ENCODE measurements at regions not wholly inside any gene's neighbourhood (a gene's known extent, or its start where the extent isn't known, plus 50 kb on each side); places are given as distances from the start of the nearest gene placed in this dataset.

DNA sequence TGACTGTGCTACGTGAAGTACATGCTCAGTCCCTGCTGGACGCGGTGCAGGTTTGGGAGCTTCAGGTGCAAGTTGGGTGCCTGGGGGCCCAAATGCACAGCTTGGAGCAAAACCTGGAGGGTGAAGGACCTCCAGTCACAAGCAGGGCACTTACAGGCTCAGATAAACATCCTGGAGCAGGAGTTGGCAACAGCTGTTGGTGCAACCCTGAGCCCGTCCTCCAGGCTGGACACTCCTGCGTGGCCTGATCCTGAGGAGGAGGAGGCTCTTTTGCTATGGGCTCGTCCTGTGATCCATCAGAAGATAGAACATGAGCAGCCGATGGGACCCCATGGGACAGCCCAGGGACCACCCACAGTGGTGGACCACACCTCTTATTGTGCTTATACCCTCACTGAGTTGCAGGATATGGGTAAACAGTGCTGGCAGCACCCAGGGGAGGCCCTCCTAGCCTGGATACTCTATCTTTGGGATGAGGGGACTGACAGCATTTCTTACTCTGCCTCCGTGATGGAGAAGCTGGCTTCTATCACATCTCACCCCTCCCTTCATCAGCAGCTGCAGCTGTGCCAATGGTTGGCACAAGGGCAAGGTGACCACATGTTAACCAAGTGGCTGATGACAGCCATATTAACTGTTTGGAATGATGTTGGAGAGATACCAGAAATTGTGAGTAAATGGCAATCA, 301.6 kb downstream of the ZPLD1 start:
- no peaks in the 10 kb centered on the region for H3K4me1 Mint-ChIP-seq (ENCODE audit: low read depth)
- H3K9me3 Mint-ChIP-seq: no peaks in the 10 kb centered on the region
- H3K27me3 Mint-ChIP-seq: no peaks in the 10 kb centered on the region
- no peak overlapping the region for H3K4me3 Mint-ChIP-seq
- no peak for DNase-seq
- no peak overlapping the region for H3K27ac Mint-ChIP-seq
- no peaks in the 10 kb centered on the region for H3K36me3 Mint-ChIP-seq (ENCODE audit: low read depth)

GRCh38 chr3:102736975-102737304, 302.1 kb downstream of the ZPLD1 start:
- Mint-ChIP-seq H3K27me3 (no peaks in the 10 kb centered on the region), H3K4me1 (ENCODE audit: low read depth) (no peaks in the 10 kb centered on the region), H3K9me3 (no peaks in the 10 kb centered on the region), H3K4me3 (no peak overlapping the region), H3K36me3 (ENCODE audit: low read depth) (no peaks in the 10 kb centered on the region), H3K27ac (no peak overlapping the region)
- no peak for DNase-seq

- Mint-ChIP-seq H3K9me3 (no peaks in the 10 kb centered on the region), H3K4me1 (ENCODE audit: low read depth) (no peaks in the 10 kb centered on the region), H3K36me3 (ENCODE audit: low read depth) (no peaks in the 10 kb centered on the region), H3K4me3 (no peak overlapping the region), H3K27ac (no peak overlapping the region), H3K27me3 (no peaks in the 10 kb centered on the region)
- no peak for DNase-seq
These were observed 302.5 kb downstream of the ZPLD1 start for GRCh38 chr3:102737353-102737752.

DNA sequence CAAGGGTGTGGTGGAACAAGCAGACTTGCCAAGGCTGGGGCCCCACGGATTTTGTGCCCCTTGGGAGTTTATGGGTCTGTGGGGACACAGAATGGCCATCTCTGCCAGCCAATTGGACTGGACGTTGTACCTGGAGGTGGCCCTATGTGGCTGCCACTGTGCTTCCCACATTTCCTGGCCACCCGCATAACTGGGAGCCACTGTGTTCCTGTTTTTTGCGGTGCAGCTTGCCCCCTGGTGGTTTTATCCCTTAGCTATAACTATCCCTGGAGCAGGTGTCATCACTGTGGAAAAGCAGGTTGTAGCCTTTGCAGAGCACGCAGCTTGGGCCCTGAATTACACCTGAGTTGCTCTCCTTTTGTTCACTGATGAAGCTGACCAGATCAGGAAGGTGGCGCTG, 306.3 kb downstream of the ZPLD1 start:
- no peak overlapping the region for H3K4me3 Mint-ChIP-seq
- no peaks in the 10 kb centered on the region for H3K4me1 Mint-ChIP-seq (ENCODE audit: low read depth)
- no peak overlapping the region for H3K27ac Mint-ChIP-seq
- no peaks in the 10 kb centered on the region for H3K9me3 Mint-ChIP-seq
- peaks cover 3% of the 10 kb centered on the region for H3K27me3 Mint-ChIP-seq
- no peak for DNase-seq
- H3K36me3 Mint-ChIP-seq (ENCODE audit: low read depth): no peaks in the 10 kb centered on the region

- no peaks in the 10 kb centered on the region for H3K36me3 Mint-ChIP-seq (ENCODE audit: low read depth)
- no peaks in the 10 kb centered on the region for H3K9me3 Mint-ChIP-seq
These were observed 306.9 kb downstream of the ZPLD1 start for GRCh38 chr3:102741694-102742093.

DNA sequence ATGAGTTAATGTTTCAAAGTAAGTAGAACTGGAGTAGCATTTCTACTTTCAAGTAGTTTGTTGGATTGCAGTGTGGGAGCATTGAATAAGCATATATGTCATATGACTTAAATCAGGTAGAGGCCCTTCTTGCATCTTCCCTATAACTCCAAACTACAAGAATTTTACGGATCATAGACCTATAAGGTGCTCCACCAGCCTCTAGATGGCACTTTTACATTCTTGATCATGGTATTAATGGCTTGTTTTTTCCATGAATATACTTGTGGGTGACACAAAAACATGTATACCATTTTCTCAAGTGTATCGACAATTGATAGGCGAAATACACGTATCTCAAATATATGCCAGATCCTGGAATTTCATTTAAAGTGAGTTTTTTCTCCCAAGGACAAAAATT, 311.1 kb downstream of the ZPLD1 start:
- DNase-seq: no peak
- Mint-ChIP-seq H3K27me3 (peaks cover 3% of the 10 kb centered on the region), H3K27ac (no peak overlapping the region), H3K4me3 (no peak overlapping the region), H3K9me3 (no peaks in the 10 kb centered on the region), H3K4me1 (ENCODE audit: low read depth) (no peaks in the 10 kb centered on the region), H3K36me3 (ENCODE audit: low read depth) (no peaks in the 10 kb centered on the region)

More at GRCh38 chr3:102741694-102742093, 306.9 kb downstream of the ZPLD1 start:
- no peak overlapping the region for H3K4me3 Mint-ChIP-seq
- no peaks in the 10 kb centered on the region for H3K4me1 Mint-ChIP-seq (ENCODE audit: low read depth)
- DNase-seq: no peak
- peaks cover 3% of the 10 kb centered on the region for H3K27me3 Mint-ChIP-seq
- H3K27ac Mint-ChIP-seq: no peak overlapping the region

GRCh38 chr3:102747611-102748010, 312.8 kb downstream of the ZPLD1 start:
- no peak overlapping the region for H3K4me3 Mint-ChIP-seq
- H3K27ac Mint-ChIP-seq: no peak overlapping the region
- no peaks in the 10 kb centered on the region for H3K36me3 Mint-ChIP-seq (ENCODE audit: low read depth)

DNA sequence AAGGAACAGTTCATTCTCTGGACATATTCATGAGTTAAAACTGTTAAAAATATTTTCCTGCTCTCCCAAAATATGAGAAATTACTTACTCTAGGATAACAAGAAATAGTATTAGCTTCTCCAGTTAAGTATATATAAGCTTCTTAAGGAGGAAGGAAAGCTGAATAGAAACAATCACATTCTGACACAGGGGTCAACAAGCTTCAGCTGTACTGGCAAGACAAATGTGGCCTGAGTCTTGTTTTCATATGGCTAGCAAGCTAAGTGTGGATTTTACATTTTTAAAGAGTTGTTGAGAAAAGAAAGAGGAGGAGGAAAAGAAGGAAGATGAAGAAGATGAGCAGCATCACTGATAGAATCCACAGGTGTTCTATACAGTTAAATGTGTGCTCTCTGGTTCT, 313.8 kb downstream of the ZPLD1 start:
- H3K4me3 Mint-ChIP-seq: no peak overlapping the region
- no peaks in the 10 kb centered on the region for H3K9me3 Mint-ChIP-seq
- no peaks in the 10 kb centered on the region for H3K36me3 Mint-ChIP-seq (ENCODE audit: low read depth)
- H3K27me3 Mint-ChIP-seq: no peaks in the 10 kb centered on the region
- H3K4me1 Mint-ChIP-seq (ENCODE audit: low read depth): no peaks in the 10 kb centered on the region
- H3K27ac Mint-ChIP-seq: no peak overlapping the region
- no peak for DNase-seq

More at GRCh38 chr3:102747611-102748010, 312.8 kb downstream of the ZPLD1 start:
- no peak for DNase-seq
- Mint-ChIP-seq H3K4me1 (ENCODE audit: low read depth) (no peaks in the 10 kb centered on the region), H3K9me3 (no peaks in the 10 kb centered on the region), H3K27me3 (peaks cover 3% of the 10 kb centered on the region)

DNA sequence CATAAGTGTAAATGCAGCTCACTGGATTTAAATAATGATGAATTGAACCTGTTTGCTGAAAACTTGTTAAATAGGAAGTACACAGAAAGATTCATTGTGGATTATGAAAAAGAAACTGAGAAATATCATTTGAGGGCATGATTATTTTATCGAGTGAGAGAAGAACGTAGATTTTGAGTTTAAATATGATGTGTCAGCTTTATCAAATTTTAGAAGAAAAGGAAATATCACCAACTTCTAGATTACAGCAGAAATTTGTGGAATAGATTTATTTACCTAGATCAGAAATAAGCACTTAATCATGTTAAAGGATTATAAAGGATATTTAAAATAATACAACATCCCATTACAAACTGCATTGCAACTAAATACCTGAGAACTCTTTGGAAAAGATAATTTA, 315.5 kb downstream of the ZPLD1 start:
- H3K27me3 Mint-ChIP-seq: no peaks in the 10 kb centered on the region

GRCh38 chr3:102753901-102754300, 319.1 kb downstream of the ZPLD1 start:
- Mint-ChIP-seq H3K4me3 (no peak overlapping the region), H3K9me3 (no peaks in the 10 kb centered on the region), H3K4me1 (ENCODE audit: low read depth) (no peaks in the 10 kb centered on the region), H3K36me3 (ENCODE audit: low read depth) (no peaks in the 10 kb centered on the region), H3K27ac (no peak overlapping the region), H3K27me3 (peaks cover 4% of the 10 kb centered on the region)
- no peak for DNase-seq

More for the DNA sequence above, 315.5 kb downstream of the ZPLD1 start:
- Mint-ChIP-seq H3K4me1 (ENCODE audit: low read depth) (no peaks in the 10 kb centered on the region), H3K27ac (no peak overlapping the region), H3K9me3 (no peaks in the 10 kb centered on the region), H3K4me3 (no peak overlapping the region), H3K36me3 (ENCODE audit: low read depth) (no peaks in the 10 kb centered on the region)
- no peak for DNase-seq

GRCh38 chr3:102756706-102757105, 321.9 kb downstream of the ZPLD1 start:
- Mint-ChIP-seq H3K4me3 (no peak overlapping the region), H3K9me3 (no peaks in the 10 kb centered on the region), H3K4me1 (ENCODE audit: low read depth) (no peaks in the 10 kb centered on the region), H3K27me3 (peaks cover 4% of the 10 kb centered on the region), H3K36me3 (ENCODE audit: low read depth) (no peaks in the 10 kb centered on the region), H3K27ac (no peak overlapping the region)
- no peak for DNase-seq

DNA sequence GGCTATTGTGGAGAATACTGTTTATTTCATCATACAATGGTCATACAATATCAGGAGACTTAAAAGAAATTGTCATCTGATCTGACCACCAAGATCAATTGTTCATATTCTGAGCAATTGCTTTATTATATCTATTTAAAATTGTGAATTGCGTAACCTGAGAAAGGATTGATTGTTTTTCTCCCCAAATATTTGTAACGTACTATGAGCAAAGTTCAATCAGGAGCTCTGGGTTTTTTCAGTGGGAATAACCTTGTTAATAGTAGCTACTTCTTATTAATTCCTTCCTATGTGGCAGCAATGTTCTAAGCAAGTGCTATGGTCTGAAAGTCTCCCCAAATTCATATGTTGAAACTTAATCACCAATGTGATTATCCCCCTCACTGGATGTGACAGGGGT, 323.1 kb downstream of the ZPLD1 start:
- Mint-ChIP-seq H3K4me1 (ENCODE audit: low read depth) (no peaks in the 10 kb centered on the region), H3K27me3 (peaks cover 4% of the 10 kb centered on the region), H3K4me3 (no peak overlapping the region), H3K27ac (no peak overlapping the region), H3K9me3 (no peaks in the 10 kb centered on the region), H3K36me3 (ENCODE audit: low read depth) (no peaks in the 10 kb centered on the region)
- no peak for DNase-seq

DNA sequence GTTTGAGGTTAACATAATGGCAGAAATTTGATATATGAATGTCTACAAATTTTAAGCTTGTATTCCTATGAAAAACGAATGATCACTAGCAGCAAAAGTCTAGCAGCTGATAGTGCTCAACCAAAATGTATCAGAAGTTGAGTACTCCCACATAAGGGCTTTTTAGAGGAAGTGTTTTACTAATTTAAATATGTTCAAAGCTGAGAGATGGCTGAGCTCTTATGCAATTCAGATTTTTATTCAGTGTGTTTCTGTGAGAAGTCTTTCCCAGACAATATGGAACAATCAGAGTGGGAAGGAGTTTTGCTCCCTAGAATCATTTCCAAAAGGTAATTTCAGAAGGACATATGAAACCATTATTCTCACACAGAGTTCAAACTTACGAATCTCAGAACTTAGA, 327.0 kb downstream of the ZPLD1 start:
- no peaks in the 10 kb centered on the region for H3K4me1 Mint-ChIP-seq (ENCODE audit: low read depth)
- H3K27me3 Mint-ChIP-seq: no peaks in the 10 kb centered on the region
- H3K36me3 Mint-ChIP-seq (ENCODE audit: low read depth): no peaks in the 10 kb centered on the region
- DNase-seq: no peak
- no peak overlapping the region for H3K27ac Mint-ChIP-seq
- H3K9me3 Mint-ChIP-seq: no peaks in the 10 kb centered on the region
- no peak overlapping the region for H3K4me3 Mint-ChIP-seq

DNA sequence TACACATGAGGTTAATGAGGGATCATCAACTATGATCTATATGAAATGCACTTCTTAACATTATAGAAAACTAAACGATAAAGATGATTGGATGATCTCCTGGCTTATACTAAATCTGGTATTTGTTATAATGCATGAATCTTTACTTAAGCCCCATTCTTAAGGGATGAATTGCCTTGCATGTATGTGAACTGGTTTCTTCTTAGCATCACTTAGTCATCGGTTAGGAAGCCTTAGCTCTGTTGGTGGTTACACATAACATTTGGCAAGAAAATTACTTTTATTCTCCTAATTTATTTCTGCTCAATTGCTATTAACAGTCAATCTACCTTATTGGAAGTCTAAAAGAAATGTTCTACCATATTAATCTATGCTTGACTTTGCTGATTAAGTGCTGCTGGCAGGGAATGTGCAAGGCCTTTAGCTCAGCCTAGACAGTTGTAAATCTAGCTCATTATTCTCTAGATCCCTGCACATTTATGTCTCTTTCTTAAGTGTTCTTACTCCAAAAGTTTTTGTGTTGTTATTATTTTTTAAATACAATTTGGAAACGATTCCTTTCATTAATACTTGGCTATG, 356.0 kb downstream of the ZPLD1 start:
- no peak overlapping the region for H3K27ac Mint-ChIP-seq
- no peaks in the 10 kb centered on the region for H3K4me1 Mint-ChIP-seq (ENCODE audit: low read depth)
- no peak overlapping the region for H3K4me3 Mint-ChIP-seq
- DNase-seq: no peak
- no peaks in the 10 kb centered on the region for H3K9me3 Mint-ChIP-seq
- no peaks in the 10 kb centered on the region for H3K36me3 Mint-ChIP-seq (ENCODE audit: low read depth)
- no peaks in the 10 kb centered on the region for H3K27me3 Mint-ChIP-seq

DNA sequence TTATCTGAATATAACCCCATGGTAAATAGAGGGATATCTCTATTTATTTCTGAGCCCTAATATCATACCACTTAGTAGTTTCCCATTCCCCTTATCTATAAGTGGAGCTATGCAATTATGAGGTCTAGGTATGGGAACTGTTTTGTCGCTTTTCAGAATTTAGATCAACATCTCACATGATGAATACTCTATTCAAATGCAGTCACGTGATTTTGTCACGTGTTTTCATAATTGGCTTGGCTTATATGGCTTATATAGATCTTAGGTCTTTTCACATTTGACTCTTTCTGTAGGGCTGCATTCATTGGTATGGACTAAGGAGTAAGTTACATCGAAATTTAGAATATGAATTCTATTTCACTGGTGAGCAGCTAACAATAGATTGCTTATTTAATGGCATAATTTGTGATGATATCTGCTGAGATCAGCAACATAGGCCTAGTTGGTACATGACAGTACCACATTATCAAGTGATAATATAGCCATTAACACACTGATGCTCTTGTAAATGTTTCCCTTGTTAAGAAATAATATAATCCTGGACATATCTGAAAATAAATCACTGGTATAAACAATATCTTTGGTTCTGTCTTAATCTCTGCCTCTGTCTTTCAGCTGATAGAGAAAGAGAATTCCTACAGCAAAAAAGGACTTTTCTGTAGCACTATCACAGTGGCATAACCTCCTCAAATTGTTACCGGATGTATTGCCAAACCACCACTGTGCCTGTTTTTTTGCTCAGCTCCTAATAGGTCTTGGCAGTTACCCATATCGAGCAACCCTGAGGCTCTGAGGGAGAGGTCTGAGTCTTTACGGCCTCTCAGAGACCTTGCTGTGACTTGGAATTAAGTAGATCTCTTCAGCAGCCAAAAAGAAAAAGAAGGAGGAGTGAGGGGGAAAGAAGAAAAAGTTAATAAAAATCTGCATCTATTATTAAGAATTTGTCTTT, 357.1 kb downstream of the ZPLD1 start:
- DNase-seq: no peak
- H3K9me3 Mint-ChIP-seq: no peaks in the 10 kb centered on the region

More for the DNA sequence above, 357.1 kb downstream of the ZPLD1 start:
- Mint-ChIP-seq H3K4me3 (no peak overlapping the region), H3K4me1 (ENCODE audit: low read depth) (no peaks in the 10 kb centered on the region), H3K27ac (no peak overlapping the region), H3K36me3 (ENCODE audit: low read depth) (no peaks in the 10 kb centered on the region), H3K27me3 (no peaks in the 10 kb centered on the region)

Measured in activated T-cell treated with anti-CD3 and anti-CD28 coated beads, Interleukin-2, amount 50 U/mL, for 24 hours (primary cell).